ENCODE measurements at regions not wholly inside any gene's neighbourhood (a gene's known extent, or its start where the extent isn't known, plus 50 kb on each side); places are given as distances from the start of the nearest gene placed in this dataset.
"Not testable (repeated sequence)": the region's sequence is repeated elsewhere in the genome, so short reads cannot be mapped to it uniquely, and the experiment has no call there.

DNA sequence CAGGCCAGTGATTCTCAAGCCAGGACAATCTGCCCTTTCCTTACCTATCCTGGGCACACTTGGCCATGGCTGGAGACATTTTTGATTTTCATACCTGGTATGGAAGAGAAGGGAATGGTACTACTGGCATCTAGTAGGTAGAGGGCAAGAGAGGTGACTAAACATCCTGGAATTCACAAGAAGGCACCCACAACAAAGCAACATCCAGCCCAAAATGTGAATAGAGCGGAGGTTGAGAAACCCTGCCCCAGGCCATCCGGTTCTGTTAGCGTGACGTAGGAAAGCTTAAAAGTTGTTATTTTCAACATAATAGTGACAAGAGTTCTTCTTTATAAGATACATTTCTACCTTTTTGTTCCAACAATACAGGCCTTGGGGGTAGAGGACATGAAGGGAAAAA, 114.9 kb upstream of the ALX4 start:
- no peak overlapping the region for H3K4me3 ChIP-seq (ENCODE audit: low read depth, low read length)
- TF ChIP-seq, protein P1, sequence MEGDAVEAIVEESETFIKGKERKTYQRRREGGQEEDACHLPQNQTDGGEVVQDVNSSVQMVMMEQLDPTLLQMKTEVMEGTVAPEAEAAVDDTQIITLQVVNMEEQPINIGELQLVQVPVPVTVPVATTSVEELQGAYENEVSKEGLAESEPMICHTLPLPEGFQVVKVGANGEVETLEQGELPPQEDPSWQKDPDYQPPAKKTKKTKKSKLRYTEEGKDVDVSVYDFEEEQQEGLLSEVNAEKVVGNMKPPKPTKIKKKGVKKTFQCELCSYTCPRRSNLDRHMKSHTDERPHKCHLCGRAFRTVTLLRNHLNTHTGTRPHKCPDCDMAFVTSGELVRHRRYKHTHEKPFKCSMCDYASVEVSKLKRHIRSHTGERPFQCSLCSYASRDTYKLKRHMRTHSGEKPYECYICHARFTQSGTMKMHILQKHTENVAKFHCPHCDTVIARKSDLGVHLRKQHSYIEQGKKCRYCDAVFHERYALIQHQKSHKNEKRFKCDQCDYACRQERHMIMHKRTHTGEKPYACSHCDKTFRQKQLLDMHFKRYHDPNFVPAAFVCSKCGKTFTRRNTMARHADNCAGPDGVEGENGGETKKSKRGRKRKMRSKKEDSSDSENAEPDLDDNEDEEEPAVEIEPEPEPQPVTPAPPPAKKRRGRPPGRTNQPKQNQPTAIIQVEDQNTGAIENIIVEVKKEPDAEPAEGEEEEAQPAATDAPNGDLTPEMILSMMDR (IDR thresholded peaks at IDR 0.05; ENCODE audit: low read depth, low read length, missing control alignments), result no peak

DNA sequence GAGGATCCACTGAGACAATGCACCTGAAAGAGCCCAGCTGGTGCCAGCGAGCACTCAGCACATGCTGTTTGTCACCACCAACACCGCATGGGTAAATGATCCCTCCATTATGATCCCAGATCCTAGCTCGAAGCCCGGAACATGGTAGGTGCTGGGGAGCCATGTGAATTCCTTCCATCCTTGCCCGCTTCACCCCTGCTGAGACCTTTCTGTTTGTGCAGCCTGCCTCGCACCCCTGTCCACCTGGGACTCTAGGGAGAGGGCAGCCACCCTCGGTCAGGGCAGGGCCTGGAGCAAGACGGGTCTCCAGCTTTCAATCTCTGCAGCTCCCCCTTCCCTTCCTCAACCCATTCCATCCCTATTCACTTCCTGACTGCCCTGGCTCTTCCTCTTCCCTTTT, 116.2 kb upstream of the ALX4 start:
- H3K4me3 ChIP-seq (ENCODE audit: low read depth, low read length), result no peak overlapping the region
- TF ChIP-seq, protein P1 (IDR thresholded peaks at IDR 0.05; ENCODE audit: low read depth, low read length, missing control alignments), result no peak
- no peak for DNase-seq (ENCODE audit: low read depth)

More for the DNA sequence above, 114.9 kb upstream of the ALX4 start:
- no peak for DNase-seq (ENCODE audit: low read depth)

DNA sequence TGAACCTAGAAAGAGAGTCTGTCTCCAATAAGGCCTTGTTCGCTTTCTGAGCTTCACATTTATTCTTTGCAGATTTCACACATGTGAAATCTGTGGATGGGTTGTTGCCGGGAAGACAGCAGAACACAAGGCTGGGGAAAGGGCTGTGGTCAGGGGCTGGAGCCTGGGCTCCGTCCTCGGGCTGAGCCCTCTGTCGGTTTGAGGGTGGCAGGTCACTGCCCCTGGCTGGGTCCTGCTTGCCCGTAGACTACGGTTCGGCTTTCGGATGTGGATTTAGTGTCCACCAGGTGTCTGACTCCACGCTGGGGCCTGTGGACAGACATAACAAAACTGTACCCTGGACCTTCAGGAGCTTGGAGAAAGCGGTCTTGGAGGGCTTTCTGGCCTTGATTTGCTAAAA, 117.0 kb upstream of the ALX4 start:
- TF ChIP-seq, protein P1 (IDR thresholded peaks at IDR 0.05; ENCODE audit: low read depth, low read length, missing control alignments), result no peak
- no peak for DNase-seq (ENCODE audit: low read depth)
- no peak overlapping the region for H3K4me3 ChIP-seq (ENCODE audit: low read depth, low read length)

DNA sequence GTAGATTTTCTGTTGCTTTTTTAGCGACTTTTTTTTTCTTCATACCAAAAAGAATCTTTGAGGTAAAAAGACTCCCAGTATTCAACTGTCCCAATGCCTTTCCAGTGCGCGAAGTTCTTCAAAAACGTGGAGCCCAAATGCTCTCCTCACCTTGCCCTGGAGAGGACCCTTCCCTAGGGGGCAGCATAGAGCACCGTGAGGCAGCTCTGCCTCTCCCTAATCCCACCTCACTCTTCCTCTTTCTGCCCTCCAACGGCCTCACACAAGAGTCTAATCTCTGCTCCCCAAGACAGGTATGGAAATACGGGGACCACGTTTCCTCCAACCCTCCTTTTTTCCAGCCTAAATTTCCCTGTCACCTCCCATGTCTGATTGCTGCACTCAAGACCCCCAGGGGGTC, 117.5 kb upstream of the ALX4 start:
- TF ChIP-seq, protein P1 (IDR thresholded peaks at IDR 0.05; ENCODE audit: low read depth, low read length, missing control alignments), result peak; percentile 58
- H3K4me3 ChIP-seq (ENCODE audit: low read depth, low read length), result no peak overlapping the region
- DNase-seq (ENCODE audit: low read depth), result no peak

DNA sequence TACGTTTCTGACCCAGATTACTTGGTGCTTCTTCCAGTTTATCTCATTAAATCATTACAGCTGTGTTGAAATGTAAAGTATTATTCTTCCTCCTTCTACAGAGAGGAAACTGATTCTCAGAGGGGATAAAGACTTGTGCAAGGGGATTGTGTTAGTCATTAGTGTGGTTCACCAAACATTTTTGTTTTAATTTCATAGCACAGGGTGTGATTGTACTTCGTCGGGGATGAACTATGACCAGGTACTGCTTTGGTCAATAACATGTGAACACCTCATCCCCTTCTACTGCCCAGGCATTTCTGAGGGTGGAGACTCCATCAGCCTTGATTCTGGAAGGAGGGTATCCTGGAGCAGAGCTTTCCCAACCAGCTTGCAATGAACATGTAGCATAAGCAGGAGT, 120.2 kb upstream of the ALX4 start:
- TF ChIP-seq, protein P1 (IDR thresholded peaks at IDR 0.05; ENCODE audit: low read depth, low read length, missing control alignments), result no peak

DNA sequence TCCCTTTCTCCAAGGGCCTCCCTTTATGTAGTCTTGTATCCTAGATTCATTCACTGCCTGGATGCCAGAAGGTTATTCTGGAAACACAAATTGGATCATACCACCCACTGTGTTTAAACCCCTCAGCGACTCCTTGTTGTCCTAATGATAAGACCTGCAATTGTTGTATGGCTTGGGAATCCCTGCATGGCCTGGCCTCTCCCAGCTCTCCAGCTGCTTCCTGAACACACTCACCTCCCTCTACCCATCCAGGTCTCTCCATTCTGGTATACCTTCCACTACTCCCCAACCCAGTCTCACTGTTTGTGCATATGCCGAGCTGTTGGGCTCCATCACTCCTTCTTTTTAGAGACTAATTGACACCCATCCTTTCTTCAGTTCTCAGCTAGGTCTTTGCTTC, 124.3 kb upstream of the ALX4 start:
- DNase-seq (ENCODE audit: low read depth), result no peak
- TF ChIP-seq, protein P1 (IDR thresholded peaks at IDR 0.05; ENCODE audit: low read depth, low read length, missing control alignments), result no peak
- H3K4me3 ChIP-seq (ENCODE audit: low read depth, low read length), result no peak overlapping the region

More for the DNA sequence above, 120.2 kb upstream of the ALX4 start:
- H3K4me3 ChIP-seq (ENCODE audit: low read depth, low read length), result no peak overlapping the region
- DNase-seq (ENCODE audit: low read depth), result no peak

DNA sequence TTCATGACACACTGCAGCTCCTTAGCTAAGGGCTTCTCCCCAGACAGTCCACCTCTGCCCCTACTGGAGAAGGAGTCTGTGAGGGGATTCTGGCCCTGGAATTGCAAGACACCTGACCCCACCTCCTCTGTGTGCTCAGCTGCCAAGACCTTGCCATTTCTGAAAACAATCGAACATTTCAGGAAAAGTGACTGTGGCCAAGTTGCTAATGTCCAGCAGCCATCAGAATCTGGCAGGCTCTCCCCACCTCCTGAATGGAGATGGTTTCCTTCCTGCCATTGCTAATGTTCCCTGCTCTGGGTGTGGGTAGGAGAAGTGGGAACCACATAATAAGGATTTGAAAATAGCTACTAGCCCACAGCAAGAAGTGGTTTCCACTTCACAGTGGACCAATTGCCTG, 127.2 kb upstream of the ALX4 start:
- no peak overlapping the region for H3K4me3 ChIP-seq (ENCODE audit: low read depth, low read length)
- DNase-seq (ENCODE audit: low read depth), result no peak
- TF ChIP-seq, protein P1 (IDR thresholded peaks at IDR 0.05; ENCODE audit: low read depth, low read length, missing control alignments), result no peak

DNA sequence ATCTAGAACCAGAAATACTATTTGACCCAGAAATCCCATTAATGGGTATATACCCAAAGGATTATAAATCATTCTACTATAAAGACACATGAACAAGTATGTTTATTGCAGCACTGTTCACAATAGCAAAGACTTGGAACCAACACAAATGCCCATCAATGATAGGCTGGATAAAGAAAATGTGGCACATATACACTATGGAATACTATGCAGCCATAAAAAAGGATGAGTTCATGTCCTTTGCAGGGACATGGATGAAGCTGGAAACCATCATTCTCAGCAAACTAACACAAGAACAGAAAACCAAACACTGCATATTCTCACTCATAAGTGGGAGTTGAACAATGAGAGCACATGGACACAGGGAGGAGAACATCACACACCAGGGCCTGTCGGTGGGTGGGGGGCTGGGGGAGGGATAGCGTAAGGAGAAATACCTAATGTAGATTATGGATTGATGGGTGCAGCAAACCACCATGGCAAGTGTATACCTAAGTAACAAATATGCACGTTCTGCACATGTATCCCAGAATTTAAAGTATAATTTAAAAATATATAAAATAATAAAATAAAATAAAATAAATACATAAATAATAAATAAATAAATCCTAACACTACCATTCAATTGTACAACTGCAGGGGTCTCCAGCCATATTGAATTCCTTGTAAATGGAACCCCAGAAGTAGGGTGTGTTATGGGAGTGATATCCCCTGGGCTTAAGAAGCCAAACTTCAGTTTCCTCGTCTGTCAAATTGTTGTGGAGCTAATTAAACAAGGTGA, 122.4 kb upstream of the CD82 start:
- H3K4me3 ChIP-seq (ENCODE audit: low read depth, low read length); DNase-seq (ENCODE audit: low read depth): not testable (repeated sequence)

Measured in GM12864 (cell line).